ENCODE measurements at regions not wholly inside any gene's neighbourhood (a gene's known extent, or its start where the extent isn't known, plus 50 kb on each side); places are given as distances from the start of the nearest gene placed in this dataset.

- H3K27me3 Mint-ChIP-seq (ENCODE audit: low read depth): peaks cover 5% of the 10 kb centered on the region; the same call in 1 of the 2 replicates
- no peak for DNase-seq
- Histone ChIP-seq H3K9me3 (ENCODE audit: control insufficient read depth, low read depth, low read length) (no peaks in the 10 kb centered on the region), H4K5ac (ENCODE audit: insufficient read length, low read depth, low read length) (no peak overlapping the region), H2BK15ac (ENCODE audit: low read depth, low read length) (no peak overlapping the region), H3T11ph (ENCODE audit: low read length) (no peak overlapping the region), H3K27me3 (ENCODE audit: insufficient read depth, low read length) (0 out of 2 replicates have a peak, but pooled peaks cover 2% of the 10 kb centered on the region), H3K56ac (ENCODE audit: insufficient read length, low read depth, low read length) (no peak overlapping the region), H2AK5ac (ENCODE audit: insufficient read length, low read length) (no peak overlapping the region), H3K4ac (ENCODE audit: low read depth, low read length) (no peak overlapping the region), H3K23me2 (ENCODE audit: insufficient read length, low read depth, low read length, poor library complexity, severe bottlenecking) (no peaks in the 10 kb centered on the region), H4K8ac (replicated peaks; ENCODE audit: insufficient read length, low read depth, low read length) (no peak overlapping the region), H3K79me2 (ENCODE audit: insufficient read depth, low read length) (no peaks in the 10 kb centered on the region), H2BK5ac (ENCODE audit: insufficient read length, low read length) (no peak overlapping the region), H3K4me2 (ENCODE audit: insufficient read depth, insufficient read length, low read length) (no peak overlapping the region), H3K23ac (ENCODE audit: insufficient read length, low read depth, low read length) (no peak overlapping the region), H3K4me1 (ENCODE audit: insufficient read depth, low read length) (peaks cover 8% of the 10 kb centered on the region; the same call in 1 of the 2 replicates), H2BK120ac (ENCODE audit: low read depth, low read length, poor library complexity, severe bottlenecking) (no peak overlapping the region), H3K9ac (ENCODE audit: extremely low read depth, insufficient read length, low read length) (no peak overlapping the region), H3K18ac (ENCODE audit: insufficient read length, low read depth, low read length) (no peak overlapping the region), H3K79me1 (ENCODE audit: insufficient read depth, low read depth, low read length, poor library complexity, severe bottlenecking) (no peaks in the 10 kb centered on the region), H2BK20ac (ENCODE audit: low read depth, low read length, poor library complexity, severe bottlenecking) (no peak overlapping the region), H4K20me1 (ENCODE audit: control insufficient read depth, insufficient read depth, insufficient read length) (no peaks in the 10 kb centered on the region), H2BK12ac (ENCODE audit: insufficient read length, low read depth, low read length) (no peak overlapping the region), H4K91ac (ENCODE audit: insufficient read length, low read depth, low read length) (no peak overlapping the region), H3K27ac (ENCODE audit: insufficient read length, low read depth, low read length) (no peak overlapping the region), H3K14ac (ENCODE audit: insufficient read depth, low read length) (no peak overlapping the region), H2AFZ (ENCODE audit: low read length) (no peak overlapping the region)
- H3K9me3 Mint-ChIP-seq: peaks cover 0 to 4% of the 10 kb centered on the region in 2 experiments; a peak in 3 of 5 replicates
- no peak overlapping the region for H3K4me3 Mint-ChIP-seq
- WGBS (ENCODE audit: extremely low coverage, insufficient read length, low lambda C conversion rate): no CpG with 5 or more reads among the region's 16 CpGs
- peaks cover 0 to 7% (median 2%) of the 10 kb centered on the region in 3 experiments; a peak in 2 of 7 replicates for H3K36me3 Mint-ChIP-seq (ENCODE audit: insufficient read depth in 1 of 3, low read depth in 3 of 3)
- no peak for TF ChIP-seq CTCF (conservative IDR thresholded peaks at IDR 0.05)
- H3K27ac Mint-ChIP-seq: no peak overlapping the region; a peak in 1 of 7 replicates
- H3K4me1 Mint-ChIP-seq: peaks cover 49 to 52% of the 10 kb centered on the region in 2 experiments
Observed at GRCh38 chr1:38487396-38487795, 372.2 kb downstream of the RRAGC start.

Measured in H9 (cell line).